Progenitor cell of endocrine pancreas (in vitro differentiated cells): ENCODE measurements at regions not wholly inside any gene's neighbourhood (a gene's known extent, or its start where the extent isn't known, plus 50 kb on each side); places are given as distances from the start of the nearest gene placed in this dataset.

Experiments
- DNase-seq: peaks from one replicate; pipeline ENCODE4 v3.0.0; 2021; ENCODE audit warnings: low spot score; ENCODE audit not compliant: unreplicated experiment
- H3K27ac Mint-ChIP-seq: 2 replicates; pipeline ENCODE4 v1.8.0; 2021; ENCODE audit warnings: mild to moderate bottlenecking, moderate library complexity, mixed read lengths
- H3K27me3 Mint-ChIP-seq: 2 replicates; pipeline ENCODE4 v1.8.0; 2021; ENCODE audit warnings: mixed read lengths
- H3K36me3 Mint-ChIP-seq: 2 replicates; pipeline ENCODE4 v1.8.0; 2022; ENCODE audit warnings: mixed read lengths; ENCODE audit not compliant: insufficient read depth
- H3K4me1 Mint-ChIP-seq: 2 replicates; pipeline ENCODE4 v1.8.0; 2021; ENCODE audit warnings: low read depth, mixed read lengths
- H3K4me3 Mint-ChIP-seq: 2 replicates; pipeline ENCODE4 v1.8.0; 2021; ENCODE audit warnings: low read depth, mild to moderate bottlenecking, moderate library complexity, mixed read lengths
- H3K9me3 Mint-ChIP-seq: 2 replicates; pipeline ENCODE4 v1.8.0; 2021; ENCODE audit warnings: low read depth, mixed read lengths
- CTCF ChIP-seq: fragments of 200-600 bp; sonication (generic); IDR thresholded peaks from one replicate; pipeline ENCODE4 v1.5.0; 2021; ENCODE audit warnings: antibody characterized with exemption, mild to moderate bottlenecking; ENCODE audit not compliant: unreplicated experiment

GRCh38 chr4:31097999-31098398 is 377.8 kb downstream of the PCDH7 start:
- Mint-ChIP-seq H3K4me3 (no peak overlapping the region), H3K4me1 (peaks cover 2% of the 10 kb centered on the region), H3K27ac (no peak overlapping the region), H3K27me3 (no peaks in the 10 kb centered on the region), H3K36me3 (no peaks in the 10 kb centered on the region), H3K9me3 (no peaks in the 10 kb centered on the region)
- TF ChIP-seq CTCF = no peak
- DNase-seq = no peak

DNA sequence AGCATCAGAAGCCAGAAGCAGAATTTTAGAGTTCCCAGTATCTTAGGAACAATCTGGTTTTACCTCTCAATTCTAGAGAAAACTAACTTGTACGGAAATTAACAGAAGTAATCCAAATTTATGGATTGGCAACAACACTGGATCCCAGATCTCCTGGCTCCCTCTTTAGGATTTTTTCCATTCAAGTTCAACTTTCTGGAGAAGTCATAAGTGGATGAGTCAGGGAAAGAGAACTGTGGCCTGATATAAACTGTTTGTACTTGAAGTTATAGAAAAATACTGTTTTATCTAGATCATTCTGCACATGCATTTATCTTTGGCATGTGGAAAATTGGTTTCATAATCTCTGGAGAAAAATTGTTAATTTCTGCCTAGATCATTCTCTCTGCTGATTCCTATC is 380.4 kb downstream of the PCDH7 start:
- no peak for TF ChIP-seq CTCF
- H3K36me3 Mint-ChIP-seq = no peaks in the 10 kb centered on the region
- no peaks in the 10 kb centered on the region for H3K27me3 Mint-ChIP-seq
- H3K4me1 Mint-ChIP-seq = peaks cover 10% of the 10 kb centered on the region
- DNase-seq = no peak
- no peak overlapping the region for H3K4me3 Mint-ChIP-seq
- H3K27ac Mint-ChIP-seq = no peak overlapping the region
- H3K9me3 Mint-ChIP-seq = no peaks in the 10 kb centered on the region

DNA sequence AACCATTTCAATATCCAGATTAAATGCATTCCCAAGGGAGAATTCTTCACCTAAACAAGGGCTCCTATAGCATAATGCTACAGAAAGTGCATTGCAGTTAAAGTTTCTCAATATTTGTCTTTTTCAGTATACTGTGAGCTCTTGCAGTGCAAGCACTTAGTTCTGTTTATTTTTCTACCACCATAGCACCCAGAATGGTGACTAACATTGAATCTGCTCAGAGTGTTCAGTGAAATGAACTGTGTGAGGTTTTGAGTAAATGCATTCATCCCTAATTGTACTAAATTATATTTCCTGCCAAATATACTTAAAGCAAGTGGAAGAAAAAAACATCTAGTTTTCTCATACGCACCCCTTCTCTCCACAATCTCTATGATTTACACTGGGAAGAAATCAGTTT is 383.9 kb downstream of the PCDH7 start:
- no peak overlapping the region for H3K27ac Mint-ChIP-seq
- peaks cover 10% of the 10 kb centered on the region for H3K4me1 Mint-ChIP-seq
- no peaks in the 10 kb centered on the region for H3K36me3 Mint-ChIP-seq
- H3K27me3 Mint-ChIP-seq = no peaks in the 10 kb centered on the region
- H3K4me3 Mint-ChIP-seq = no peak overlapping the region
- H3K9me3 Mint-ChIP-seq = no peaks in the 10 kb centered on the region
- DNase-seq = no peak
- TF ChIP-seq CTCF = no peak

- Mint-ChIP-seq H3K36me3 (no peaks in the 10 kb centered on the region), H3K4me1 (peaks cover 8% of the 10 kb centered on the region), H3K27me3 (no peaks in the 10 kb centered on the region), H3K9me3 (no peaks in the 10 kb centered on the region), H3K27ac (no peak overlapping the region), H3K4me3 (no peak overlapping the region)
- no peak for DNase-seq
- no peak for TF ChIP-seq CTCF
Measured at GRCh38 chr4:31104577-31104976, 384.4 kb downstream of the PCDH7 start.

- DNase-seq = no peak
- Mint-ChIP-seq H3K27ac (peak overlapping the region; percentile 52), H3K9me3 (no peaks in the 10 kb centered on the region), H3K27me3 (no peaks in the 10 kb centered on the region), H3K4me1 (peaks cover 8% of the 10 kb centered on the region), H3K36me3 (no peaks in the 10 kb centered on the region), H3K4me3 (no peak overlapping the region)
- TF ChIP-seq CTCF = no peak
Measured at GRCh38 chr4:31106419-31106818, 386.2 kb downstream of the PCDH7 start.

DNA sequence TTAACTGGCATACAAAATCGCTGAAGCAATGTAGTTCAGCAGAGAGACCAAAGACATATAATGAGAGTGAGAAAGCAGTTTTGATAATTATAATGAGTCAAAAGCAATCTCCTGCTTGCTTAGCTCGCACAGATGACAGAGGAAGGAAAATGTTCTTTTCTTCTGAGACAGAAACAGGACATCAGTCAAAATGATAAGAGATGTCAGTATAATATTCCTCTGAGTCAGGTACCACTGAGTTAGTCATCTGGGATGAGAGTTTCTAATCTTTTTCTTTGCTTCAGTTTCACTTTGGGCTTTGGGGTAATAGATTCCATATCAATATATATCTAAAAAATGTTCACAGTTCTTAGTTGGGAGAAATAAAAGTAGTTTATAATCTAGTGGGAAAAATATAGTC is 387.2 kb downstream of the PCDH7 start:
- Mint-ChIP-seq H3K27me3 (no peaks in the 10 kb centered on the region), H3K4me1 (peaks cover 8% of the 10 kb centered on the region), H3K4me3 (no peak overlapping the region), H3K36me3 (no peaks in the 10 kb centered on the region), H3K9me3 (no peaks in the 10 kb centered on the region), H3K27ac (no peak overlapping the region)
- no peak for DNase-seq
- no peak for TF ChIP-seq CTCF
